NCI-H2081 treated with DMSO at 0.1 percent for 48 hours (cell line): ENCODE measurements at regions not wholly inside any gene's neighbourhood (a gene's known extent, or its start where the extent isn't known, plus 50 kb on each side); places are given as distances from the start of the nearest gene placed in this dataset.

Source experiments
- DNase-seq: peaks from one replicate; lab custom pipeline; 2025; lab: John Stamatoyannopoulos, UW

DNA sequence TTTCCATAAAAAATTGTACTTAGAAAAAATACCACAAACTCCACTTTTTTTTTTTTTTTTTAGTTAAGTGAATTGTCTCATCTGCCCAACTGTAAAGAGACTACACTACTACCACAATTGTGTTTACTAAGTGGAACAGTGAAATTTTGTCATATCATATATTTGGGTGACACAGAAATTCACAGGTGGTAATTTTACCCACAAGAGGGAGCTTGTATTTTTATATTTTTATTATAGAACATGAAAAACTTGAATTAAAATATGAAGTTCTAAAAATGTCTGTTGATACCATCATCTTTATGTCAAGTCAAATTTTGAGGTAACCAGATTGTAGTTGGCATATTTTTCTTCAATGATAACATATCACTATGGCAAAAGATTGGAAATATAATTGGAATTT lies 329.4 kb upstream of the SOX5 start:
- DNase-seq = no peak

DNA sequence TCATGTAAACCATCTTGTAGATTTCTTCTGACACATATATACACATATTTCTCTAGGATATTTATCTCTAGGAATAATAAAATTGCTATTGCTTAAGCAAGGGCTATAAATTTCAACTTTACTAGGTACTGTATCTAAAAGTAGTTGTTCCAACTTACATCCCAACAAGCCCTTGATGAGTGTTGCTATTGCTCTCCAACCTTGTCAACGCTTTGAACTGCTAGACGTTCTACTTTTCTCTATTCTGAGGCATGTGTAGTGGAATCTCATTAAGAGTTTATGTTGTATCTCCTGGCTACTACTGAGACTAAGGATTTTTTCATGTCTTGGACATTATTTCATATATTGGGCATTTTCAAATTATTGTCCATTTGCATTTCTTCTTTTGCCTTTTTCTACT lies 321.5 kb upstream of the SOX5 start:
- no peak for DNase-seq

DNA sequence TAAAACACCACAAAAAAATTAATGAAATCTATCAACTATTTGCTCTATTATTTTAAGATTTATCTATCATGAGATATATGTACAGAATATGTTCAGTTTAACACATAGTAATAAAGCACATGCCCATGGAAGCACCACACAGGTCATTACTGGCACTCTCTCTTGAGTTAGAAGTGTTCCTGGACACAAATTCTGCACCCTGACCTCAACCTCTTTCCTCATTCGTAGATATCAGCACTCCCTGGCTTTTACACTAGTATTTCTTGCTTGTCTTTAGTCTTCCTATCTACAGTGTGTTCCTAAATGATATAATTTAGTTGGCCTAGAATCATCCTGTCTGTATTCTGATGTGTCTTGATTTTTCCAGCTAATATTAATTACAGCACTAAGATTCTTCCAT lies 321.0 kb upstream of the SOX5 start:
- no peak for DNase-seq

DNA sequence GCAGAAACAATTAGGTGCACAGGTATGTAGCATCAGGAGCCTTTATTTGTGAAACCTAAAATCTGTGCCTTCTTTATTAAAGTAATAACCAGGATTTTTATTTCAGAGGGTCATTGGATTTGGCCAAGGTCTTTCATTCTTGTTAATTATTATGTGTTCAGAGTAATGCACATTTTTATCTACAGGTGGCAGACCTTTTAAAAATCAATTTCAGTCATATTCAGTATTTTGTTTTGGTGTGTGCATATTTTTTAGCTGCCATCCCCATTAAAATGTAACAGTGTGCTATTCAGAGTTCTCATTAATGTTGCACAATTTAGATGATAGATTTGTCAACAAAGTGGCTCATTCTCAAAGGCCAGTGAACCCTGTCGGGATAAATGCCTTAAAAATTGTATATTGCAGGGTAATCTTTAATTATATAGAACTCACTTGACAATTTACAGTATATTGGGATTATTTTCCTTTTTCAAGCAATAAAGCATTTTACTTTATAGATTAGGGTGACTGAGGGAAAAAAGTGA lies 319.3 kb upstream of the SOX5 start:
- DNase-seq = no peak

DNA sequence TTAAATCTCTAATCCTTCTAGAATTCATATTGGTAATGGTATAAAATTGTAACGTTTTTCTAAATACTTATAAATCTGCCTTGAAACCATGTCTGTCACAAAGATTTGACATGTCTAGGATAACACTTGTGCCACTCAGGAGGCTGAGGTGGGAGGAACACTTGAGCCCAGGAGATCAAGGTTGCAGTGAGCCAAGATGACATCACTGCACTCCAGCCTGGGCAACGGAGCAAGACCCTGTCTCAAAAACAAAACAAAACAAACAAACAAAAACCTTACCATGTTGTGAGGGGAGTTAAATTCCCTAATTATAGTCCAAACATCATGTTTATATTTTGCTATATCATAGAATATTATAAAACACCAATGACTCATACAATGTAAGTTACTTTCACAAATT lies 317.5 kb upstream of the SOX5 start:
- no peak for DNase-seq

DNA sequence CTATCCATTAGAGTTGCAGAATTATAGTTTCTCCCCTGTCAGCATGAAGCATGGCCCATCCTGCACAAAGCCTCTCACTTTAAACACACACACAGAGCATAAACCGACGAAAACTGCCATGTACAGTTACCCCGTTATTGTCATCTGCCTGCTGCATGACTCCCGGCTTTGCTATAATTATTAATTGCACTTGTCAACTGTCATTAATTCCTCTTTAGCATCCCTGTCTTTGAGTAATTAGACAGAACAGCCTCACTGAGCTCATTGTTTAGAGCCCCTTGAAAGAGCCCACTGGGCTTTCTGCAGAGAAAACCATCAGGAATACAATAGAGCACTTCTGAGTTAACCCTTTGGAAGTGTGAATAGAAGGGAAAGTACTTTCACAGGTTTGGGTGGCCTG lies 307.2 kb upstream of the SOX5 start:
- no peak for DNase-seq

DNA sequence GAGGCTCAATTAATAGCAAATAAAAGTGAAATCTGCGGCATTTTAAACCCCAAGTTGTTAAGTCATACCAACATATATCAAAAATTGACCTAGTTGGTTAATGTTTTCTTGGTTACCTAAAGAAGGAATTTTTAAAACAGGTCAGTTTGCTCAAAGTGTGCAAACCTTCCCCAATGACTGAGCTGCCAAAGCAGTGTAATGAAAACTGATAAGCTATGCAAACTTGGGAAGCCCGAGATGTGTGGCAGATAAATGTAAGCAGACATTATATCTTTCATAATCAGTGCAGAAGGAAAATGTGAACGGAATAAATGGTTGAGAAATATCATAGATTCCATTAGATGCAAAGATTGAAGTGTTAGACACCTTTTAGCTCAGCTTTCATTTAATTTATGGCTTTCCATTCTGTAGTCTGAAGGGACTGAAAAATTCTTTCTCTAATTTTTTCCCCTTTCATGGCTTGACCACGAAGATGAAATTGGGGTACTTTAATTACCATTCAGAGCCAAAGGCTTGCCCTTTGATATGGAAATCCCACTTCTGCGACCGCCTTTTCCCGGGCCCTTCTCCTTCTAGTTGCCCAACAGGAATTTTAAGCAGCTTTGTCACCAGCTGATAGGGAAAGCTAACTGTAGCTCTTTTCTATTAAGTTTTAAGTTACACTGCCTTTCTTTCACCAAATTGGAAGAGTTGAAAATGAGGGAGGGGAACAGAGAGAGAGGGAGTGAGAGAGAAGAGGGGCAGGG lies 306.6 kb upstream of the SOX5 start:
- DNase-seq = no peak

DNA sequence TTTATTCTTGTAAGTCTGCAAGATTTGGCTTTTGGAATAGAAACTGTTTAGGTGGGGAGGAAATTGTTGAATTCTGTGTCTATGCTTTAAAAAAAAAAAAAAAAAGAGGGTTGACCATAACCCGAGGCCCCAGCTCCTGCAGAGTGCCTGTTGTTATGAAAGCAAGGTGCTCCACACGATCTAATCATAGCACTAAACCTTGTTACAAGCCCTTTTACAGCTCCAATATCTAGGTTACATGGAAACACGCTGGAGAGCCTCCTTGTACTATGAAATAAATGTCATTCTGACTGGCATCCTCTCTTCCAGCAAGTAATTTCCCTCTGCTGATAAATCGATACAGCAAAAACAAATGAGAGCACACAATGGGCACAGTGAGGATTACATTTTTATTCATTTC lies 303.1 kb upstream of the SOX5 start:
- no peak for DNase-seq

DNA sequence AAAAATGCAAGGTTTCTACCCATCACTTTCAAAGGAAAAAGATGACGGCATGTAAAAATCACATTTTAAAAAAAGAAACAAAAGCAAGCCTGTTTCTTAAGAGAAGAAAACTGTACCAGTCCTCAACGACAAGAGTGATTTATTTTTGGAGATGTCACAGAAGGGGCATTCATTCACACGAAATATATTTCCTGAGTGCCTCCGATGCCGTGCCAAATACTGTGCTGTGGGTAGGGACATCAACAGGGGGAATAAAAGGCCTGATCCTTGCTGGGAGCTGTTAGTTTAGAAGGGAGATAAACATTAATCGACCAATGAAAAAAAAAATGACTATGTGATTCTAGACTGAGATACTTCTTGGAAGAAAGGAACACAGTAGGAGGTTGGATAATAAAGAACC lies 297.5 kb upstream of the SOX5 start:
- no peak for DNase-seq

DNA sequence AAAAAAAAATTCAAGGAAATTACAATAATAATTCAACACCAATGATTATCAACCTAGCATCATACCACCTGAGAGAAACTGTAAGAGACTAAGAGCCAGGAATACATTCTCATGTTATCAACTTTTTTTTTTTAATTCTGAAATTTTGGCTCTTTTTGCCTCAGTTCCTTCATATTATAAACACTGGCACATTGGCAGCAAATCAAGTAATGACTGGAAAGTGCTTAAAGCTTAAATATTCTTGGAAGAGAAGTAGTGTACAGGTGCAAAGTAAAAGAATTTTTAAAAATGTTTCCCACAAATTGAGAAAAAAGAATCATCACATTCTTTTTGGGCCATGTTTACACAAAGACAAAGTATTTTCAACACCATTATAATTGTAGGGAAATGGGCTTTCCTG lies 296.9 kb upstream of the SOX5 start:
- no peak for DNase-seq

DNA sequence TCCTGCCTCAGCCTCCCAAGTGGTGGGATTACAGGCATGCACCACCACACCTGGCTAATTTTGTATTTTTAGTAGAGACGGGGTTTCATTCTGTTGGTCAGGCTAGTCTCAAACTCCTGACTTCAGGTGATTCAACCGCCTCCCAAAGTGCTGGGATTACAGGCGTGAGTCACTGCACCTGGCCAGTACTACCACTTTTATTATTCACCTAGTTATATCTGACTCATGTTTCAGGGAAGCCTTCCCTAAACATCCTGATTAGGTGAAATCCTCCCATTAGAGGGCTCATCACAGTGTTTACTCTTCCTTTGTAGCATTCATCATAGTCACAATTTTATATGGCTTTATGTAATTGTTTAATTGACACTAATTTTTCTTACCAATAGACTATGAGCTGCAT lies 295.3 kb upstream of the SOX5 start:
- no peak for DNase-seq

DNA sequence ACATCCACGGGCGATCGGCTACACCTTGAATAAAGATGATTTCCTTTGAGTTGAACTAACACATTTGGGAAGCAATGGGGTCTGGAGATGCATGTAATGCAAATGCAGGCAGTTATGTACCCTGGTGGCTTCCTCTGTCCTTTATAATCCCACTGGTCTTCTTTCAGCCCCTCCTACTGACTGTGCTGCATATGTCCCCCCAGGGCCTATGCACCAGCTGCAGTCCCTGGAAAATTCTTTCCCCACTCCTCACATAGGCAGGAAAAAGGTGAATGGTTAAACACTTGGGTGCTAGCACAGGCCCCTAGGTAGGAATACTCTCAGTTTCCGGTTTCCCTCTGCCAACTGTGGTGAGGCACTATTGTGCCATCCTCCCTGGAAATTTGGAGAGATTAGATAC lies 294.8 kb upstream of the SOX5 start:
- DNase-seq = no peak

DNA sequence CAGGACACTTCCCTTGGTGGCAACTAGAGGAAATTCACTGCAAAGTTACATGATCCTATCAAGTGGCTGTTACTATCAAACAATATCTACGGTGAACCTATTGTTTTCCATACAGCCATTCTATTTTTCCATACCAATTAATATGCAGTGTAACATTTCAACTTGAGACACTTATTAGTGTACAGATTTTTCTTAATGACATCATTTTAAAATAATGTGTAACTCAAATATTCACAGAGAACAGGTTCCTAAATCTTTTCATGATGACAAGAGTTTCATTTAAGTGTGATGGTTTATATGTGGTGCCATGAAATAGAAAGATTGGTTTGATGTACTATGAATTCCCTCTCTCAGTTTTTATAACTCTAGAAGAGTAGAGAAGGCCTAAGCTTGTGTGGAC lies 291.2 kb upstream of the SOX5 start:
- DNase-seq = no peak

DNA sequence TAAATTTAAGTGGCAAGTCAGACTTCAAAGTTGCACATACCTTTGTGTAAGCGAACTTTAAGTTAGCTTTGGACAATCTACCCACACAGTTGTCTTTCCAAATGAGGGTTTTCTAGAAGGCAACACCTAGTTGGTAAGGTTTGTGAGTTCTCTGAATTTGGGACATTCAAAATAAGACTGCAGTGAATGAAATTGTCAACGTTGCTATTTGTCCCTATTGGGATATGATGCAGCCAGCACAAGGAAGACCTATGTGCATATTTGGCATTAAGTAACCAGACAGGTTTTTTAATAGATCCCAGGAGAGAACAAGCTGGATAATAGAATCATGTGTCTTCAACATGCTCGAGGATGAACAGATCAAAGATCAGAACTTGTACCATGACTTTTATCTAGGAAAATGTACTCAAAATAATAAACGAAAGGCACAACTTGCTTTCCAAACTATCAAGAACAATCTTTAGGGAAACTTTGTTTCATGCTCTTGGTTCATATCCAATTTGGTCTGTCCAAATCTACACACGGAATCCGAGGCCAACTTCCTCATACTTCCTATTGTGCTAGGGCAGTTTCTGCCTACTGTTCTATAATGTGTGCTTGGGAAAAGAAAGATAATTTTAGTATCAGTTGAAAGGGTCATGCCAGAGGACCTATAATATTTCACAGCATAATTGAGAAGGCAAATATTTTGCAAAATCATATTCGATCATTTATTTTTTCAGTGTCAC lies 284.2 kb upstream of the SOX5 start:
- no peak for DNase-seq

DNA sequence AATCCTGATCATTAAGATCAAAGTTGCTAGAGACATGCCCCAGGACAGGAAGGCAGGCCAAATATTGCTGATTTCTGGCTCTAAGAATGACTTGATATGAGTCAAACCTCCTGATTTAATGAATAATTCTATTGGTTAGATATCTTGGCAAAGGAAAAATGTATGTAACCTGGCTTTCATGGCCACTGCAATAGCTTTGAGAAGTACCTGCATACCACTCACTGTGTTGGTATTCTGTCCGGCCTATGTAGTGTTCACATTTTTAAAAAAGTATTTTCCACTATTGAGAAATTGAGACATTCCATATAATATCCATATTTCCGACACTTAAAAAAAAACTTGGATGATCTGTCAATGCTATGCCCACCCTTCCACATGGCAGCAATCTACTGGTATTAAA lies 283.1 kb upstream of the SOX5 start:
- DNase-seq = no peak

DNA sequence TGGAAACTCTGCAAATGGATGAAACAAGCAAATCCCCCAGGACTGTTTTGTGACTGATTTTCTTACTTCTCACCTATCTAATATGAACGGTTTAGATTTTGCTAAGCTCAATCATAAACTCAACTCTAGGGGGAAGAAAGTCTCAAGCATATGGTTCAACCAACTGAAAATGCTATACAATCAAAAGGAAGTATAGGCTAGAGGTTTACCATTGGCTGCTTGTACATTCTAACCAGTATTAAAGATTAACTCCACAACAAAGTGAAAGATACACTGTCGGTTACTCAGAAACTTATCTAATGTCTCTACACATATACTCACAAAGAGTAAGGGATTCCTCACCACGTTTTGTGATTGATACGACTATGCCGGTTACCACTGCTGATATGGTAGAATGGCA lies 281.8 kb upstream of the SOX5 start:
- no peak for DNase-seq

DNA sequence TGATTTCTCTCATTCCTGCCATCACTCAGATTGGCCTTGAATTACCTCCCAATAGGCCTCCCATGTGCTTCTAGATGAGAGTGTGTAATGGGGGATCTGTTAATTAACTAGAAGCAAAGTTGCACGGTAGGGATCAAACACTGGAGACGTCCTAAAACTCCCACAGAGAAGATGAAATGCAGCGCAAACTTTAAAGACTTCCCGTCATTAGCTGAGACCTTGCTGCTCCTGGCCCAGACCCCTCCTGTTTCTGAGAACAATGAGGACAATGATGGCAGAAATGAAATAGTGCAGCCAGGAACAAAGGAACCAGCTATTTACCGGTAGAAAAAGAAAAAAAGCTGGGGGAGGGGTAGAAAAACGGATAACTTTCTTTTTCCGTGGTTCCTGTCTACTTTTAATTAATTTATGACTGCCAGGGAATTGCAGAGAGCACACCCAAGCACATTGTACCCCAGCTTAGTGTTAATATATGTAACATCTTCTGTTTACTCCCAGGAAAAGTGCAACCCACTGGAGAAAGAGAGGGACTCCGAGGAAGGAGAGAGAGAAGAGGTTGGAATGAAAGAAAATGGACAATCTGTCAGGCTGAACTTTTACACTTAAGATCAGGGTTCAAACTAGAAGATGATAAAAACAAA lies 280.7 kb upstream of the SOX5 start:
- no peak for DNase-seq

DNA sequence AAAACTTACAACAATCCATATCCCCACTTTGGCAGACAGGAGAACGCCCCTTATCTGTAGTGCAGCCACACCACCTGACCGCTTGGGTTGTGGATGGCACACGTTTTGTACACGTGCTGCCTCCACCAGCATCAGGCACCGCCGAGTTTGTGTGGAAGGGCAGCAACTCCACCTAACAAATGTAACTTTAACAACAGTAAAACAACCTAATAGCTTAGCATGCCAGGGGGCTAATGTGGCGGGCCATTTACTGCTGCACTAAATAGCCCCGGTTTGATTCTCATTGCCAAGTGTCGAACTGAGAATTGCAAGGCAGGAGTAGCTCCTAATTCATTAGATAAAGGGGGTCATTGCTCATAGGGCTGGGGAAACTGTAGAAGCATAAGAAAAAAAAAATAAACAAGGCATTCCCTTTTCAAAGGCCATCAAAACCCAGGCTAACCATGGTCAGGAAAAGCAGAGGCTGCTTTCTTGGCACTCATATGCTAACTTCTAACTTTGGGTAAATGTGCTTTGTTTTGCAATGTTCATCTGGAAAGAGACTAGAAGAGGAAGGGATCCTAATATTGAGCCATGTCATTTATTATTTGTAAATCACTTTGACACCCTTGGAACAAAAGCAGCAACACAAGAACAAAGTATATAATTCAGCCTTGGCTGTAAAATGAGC lies 279.7 kb upstream of the SOX5 start:
- no peak for DNase-seq

DNA sequence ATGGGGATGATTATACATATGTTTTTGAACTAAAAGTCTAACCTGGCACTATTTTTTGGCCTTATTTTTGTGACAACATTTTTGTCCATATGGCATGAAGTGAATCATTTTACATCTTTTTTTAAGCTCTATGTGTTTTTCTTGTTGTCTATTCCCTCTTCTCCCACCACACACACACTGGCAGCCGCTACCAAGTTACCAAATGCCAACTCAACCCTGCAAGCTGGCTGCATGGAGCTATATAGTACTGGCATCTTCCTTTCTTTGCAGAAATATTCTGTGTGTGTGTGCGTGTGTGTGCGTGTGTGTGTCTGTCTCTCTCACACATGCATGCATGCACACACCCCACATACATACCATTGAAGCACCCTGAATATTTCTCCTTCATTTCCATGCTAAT lies 278.9 kb upstream of the SOX5 start:
- DNase-seq = no peak

DNA sequence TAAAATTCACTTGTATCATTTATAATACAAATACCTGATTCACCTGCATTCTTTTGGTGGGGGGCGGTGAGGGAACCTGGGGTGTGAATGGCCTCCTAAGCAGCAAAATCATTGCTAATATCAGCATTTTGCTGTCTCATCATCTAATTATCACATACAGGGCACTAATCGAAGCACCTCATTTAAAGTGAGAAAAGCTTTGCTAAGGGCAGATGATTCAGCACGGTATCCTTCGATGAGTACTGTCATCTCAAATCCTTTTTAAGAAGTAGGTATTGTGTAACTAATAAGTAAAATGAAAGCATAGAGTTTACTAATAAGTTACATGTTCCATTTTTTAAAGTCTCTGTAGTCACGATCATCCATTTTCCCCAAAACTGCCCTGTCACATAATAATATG lies 278.1 kb upstream of the SOX5 start:
- DNase-seq = no peak

DNA sequence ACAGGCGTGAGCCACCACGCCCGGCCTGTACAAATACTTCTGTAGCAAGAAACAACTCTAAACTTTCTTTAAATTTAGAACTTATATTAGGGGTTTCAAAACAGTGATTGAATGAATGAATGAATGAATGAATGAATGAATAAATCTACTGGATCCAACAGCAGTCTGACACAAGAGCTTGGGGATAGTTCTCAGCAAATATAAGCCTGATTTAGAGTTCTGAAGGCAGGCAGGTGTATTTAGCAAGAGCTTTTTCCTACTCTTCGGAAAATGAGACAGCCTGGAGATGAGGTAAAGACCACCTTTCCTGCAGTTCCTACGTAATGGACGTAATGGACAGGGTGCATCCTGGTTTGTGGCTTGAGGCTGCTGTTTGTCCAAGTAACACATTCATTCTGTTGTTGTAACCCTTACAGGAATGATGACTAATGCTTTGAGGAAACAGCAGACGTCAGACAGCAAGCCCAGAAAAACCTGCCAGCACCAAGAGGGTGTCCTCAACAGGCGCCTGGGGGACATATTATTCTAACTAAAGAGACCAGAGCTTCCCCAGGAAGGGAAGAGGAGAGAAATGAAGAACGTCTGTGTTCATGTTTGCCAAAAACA lies 277.4 kb upstream of the SOX5 start:
- no peak for DNase-seq

DNA sequence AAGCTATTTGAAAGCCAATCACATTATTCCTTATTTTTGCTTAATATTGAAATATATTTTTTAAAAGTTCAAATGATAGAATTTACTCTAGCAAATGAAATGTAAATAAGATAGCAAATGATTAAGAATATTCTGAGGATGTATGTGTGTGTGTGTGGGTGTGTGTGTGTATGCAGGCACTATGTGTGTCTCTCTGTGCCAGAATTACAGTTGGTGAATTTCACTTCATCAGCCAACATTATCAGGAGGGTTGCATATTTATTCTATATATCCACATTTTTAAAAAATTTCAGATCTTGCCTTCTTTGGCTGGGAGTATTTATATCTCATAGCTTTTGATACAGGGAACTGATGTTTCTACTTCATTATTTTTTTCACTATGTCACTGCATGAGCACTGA lies 274.9 kb upstream of the SOX5 start:
- DNase-seq = no peak
